ENCODE measurements at regions not wholly inside any gene's neighbourhood (a gene's known extent, or its start where the extent isn't known, plus 50 kb on each side); places are given as distances from the start of the nearest gene placed in this dataset.

DNA sequence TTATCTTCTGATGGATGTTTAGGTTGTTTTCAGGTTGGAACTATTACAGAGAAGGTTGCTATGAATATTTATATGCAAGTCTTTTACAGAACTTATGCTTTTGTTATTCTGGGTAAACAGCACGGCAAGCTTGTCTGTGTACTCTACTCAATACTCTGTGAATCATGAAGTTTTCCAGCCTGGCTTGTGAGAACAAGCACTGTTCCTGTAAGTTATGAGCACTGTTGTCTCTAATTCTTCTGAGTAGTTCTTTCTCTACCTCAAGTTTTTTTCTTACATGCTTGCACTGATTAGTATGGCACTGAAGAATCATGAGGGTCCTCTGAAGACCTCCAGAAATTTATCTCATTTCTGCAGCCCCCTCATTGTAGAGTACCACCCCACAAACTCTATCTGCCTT is 496.9 kb downstream of the KCTD12 start:
- TF ChIP-seq, protein P1, sequence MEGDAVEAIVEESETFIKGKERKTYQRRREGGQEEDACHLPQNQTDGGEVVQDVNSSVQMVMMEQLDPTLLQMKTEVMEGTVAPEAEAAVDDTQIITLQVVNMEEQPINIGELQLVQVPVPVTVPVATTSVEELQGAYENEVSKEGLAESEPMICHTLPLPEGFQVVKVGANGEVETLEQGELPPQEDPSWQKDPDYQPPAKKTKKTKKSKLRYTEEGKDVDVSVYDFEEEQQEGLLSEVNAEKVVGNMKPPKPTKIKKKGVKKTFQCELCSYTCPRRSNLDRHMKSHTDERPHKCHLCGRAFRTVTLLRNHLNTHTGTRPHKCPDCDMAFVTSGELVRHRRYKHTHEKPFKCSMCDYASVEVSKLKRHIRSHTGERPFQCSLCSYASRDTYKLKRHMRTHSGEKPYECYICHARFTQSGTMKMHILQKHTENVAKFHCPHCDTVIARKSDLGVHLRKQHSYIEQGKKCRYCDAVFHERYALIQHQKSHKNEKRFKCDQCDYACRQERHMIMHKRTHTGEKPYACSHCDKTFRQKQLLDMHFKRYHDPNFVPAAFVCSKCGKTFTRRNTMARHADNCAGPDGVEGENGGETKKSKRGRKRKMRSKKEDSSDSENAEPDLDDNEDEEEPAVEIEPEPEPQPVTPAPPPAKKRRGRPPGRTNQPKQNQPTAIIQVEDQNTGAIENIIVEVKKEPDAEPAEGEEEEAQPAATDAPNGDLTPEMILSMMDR (IDR thresholded peaks at IDR 0.05), result no peak
- no peak for TF ChIP-seq POLR2A (IDR thresholded peaks at IDR 0.05)

All from body of pancreas (tissue), 4 donors.